ENCODE measurements at regions not wholly inside any gene's neighbourhood (a gene's known extent, or its start where the extent isn't known, plus 50 kb on each side); places are given as distances from the start of the nearest gene placed in this dataset.

DNA sequence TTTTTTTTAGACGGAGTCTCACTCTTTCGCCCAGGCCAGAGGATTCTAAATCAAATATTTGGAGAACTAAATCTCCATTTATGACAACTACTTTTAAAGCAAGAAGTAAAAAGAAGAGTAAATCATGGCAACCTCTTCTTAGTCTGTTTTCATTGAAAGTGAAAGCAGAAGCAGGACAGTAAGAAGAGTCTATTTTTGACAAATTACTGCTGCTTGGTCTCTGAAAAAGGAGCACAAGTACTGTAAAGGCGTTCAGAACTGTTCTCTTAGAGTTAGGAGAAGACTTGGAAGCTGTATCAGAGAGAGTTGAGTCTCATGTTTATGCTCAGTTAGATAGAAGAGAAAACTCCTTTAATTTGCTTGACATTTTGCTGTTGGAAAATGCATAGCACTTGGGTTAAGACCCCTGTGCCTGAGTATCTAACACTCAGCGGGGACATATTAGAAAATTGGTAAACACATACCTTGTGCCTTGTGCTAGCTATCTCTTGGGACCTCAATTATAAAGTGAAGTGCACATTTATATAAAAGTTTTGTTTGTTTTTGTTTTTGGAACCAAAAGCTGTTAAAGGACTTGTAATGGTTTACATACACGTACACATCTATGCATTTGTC, 433.0 kb downstream of the ANKRD7 start:
- ChIA-PET POLR2A (no interaction called here), CTCF (no interaction called here)
- Mint-ChIP-seq H3K27me3 (ENCODE audit: insufficient read depth, unreplicated experiment) (peaks cover 2% of the 10 kb centered on the region), H3K36me3 (ENCODE audit: insufficient read depth, unreplicated experiment) (no peaks in the 10 kb centered on the region), H3K4me3 (ENCODE audit: unreplicated experiment) (no peak overlapping the region), H3K4me1 (ENCODE audit: low read depth, unreplicated experiment) (no peaks in the 10 kb centered on the region), H3K27ac (ENCODE audit: unreplicated experiment) (no peak overlapping the region), H3K9me3 (ENCODE audit: unreplicated experiment) (no peaks in the 10 kb centered on the region)
- no TSS peak for BruUV-seq (replicated peaks)
- DNase-seq = no peak
- H3K36me3 ChIP-seq (ENCODE audit: control insufficient read depth, insufficient read depth, low read length) = no peaks in the 10 kb centered on the region
- TF ChIP-seq, protein P1, sequence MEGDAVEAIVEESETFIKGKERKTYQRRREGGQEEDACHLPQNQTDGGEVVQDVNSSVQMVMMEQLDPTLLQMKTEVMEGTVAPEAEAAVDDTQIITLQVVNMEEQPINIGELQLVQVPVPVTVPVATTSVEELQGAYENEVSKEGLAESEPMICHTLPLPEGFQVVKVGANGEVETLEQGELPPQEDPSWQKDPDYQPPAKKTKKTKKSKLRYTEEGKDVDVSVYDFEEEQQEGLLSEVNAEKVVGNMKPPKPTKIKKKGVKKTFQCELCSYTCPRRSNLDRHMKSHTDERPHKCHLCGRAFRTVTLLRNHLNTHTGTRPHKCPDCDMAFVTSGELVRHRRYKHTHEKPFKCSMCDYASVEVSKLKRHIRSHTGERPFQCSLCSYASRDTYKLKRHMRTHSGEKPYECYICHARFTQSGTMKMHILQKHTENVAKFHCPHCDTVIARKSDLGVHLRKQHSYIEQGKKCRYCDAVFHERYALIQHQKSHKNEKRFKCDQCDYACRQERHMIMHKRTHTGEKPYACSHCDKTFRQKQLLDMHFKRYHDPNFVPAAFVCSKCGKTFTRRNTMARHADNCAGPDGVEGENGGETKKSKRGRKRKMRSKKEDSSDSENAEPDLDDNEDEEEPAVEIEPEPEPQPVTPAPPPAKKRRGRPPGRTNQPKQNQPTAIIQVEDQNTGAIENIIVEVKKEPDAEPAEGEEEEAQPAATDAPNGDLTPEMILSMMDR (IDR thresholded peaks at IDR 0.05; ENCODE audit: insufficient read depth in 1 of 2, low read depth in 1 of 2, low read length in 1 of 2, severe bottlenecking in 1 of 2, unreplicated experiment in 1 of 2) = no peak
- H3K4me3 ChIP-seq (ENCODE audit: low read depth, low read length) = no peak overlapping the region
- no peaks in the 10 kb centered on the region for H3K9me3 ChIP-seq
- no peaks in the 10 kb centered on the region for H3K27me3 ChIP-seq (replicated peaks; ENCODE audit: control insufficient read depth, insufficient read depth, low read length)
- intact Hi-C loops (cut with micrococcal nuclease; ENCODE audit: unreplicated experiment) = no loop called here
- H3K4me1 ChIP-seq = no peaks in the 10 kb centered on the region

DNA sequence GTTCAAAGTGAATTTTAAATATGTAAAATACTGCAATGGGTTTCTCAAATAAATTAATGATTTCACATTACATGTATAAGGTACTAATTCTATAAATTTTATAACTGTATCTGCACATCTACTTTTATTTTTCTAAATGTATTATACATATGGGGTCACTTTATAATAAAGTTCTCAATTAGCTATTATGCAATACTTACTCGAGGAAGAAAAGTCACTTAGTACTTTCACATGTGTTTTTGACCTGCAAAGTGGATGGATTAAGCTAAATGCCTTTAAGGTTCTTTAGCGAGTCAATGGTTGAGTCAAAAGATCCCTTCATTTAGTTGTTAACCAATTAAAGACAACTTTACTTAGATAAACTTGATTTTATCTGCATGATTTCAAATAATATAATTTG, 437.8 kb downstream of the ANKRD7 start:
- CTCF ChIA-PET = no interaction called here
- POLR2A ChIA-PET = no interaction called here
- BruUV-seq (replicated peaks) = no TSS peak

DNA sequence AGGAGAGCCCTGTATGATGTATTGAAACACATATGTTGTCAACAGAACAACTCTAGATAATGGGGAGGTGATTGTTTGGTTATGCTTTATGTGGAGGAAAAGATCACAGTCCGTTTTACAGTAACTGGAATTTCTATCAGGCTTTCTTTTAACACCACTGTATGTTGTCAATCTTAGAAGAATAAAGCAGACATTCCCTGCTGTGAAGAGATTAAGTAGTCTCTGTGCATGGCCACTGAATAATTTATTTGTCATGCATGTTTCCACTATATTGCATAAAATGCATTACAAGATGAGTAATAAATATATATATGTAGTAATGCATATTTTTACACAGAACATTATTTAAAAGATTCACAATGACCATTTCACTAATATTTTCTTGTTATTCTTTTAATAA, 440.0 kb downstream of the ANKRD7 start:
- H3K4me1 Mint-ChIP-seq (ENCODE audit: low read depth, unreplicated experiment) = no peaks in the 10 kb centered on the region
- H3K27ac Mint-ChIP-seq (ENCODE audit: unreplicated experiment) = no peak overlapping the region
- Histone ChIP-seq H3K9me3 (no peaks in the 10 kb centered on the region), H3K36me3 (ENCODE audit: control insufficient read depth, insufficient read depth, low read length) (no peaks in the 10 kb centered on the region), H3K4me1 (no peaks in the 10 kb centered on the region), H3K4me3 (ENCODE audit: low read depth, low read length) (no peak overlapping the region), H3K27me3 (replicated peaks; ENCODE audit: control insufficient read depth, insufficient read depth, low read length) (no peaks in the 10 kb centered on the region)
- intact Hi-C loops (cut with micrococcal nuclease; ENCODE audit: unreplicated experiment) = no loop called here
- ChIA-PET POLR2A (no interaction called here), CTCF (no interaction called here)
- no peaks in the 10 kb centered on the region for H3K27me3 Mint-ChIP-seq (ENCODE audit: insufficient read depth, unreplicated experiment)
- no peak for DNase-seq
- BruUV-seq (replicated peaks) = no TSS peak
- H3K4me3 Mint-ChIP-seq (ENCODE audit: unreplicated experiment) = no peak overlapping the region
- TF ChIP-seq, protein P1 (IDR thresholded peaks at IDR 0.05; ENCODE audit: insufficient read depth in 1 of 2, low read depth in 1 of 2, low read length in 1 of 2, severe bottlenecking in 1 of 2, unreplicated experiment in 1 of 2) = no peak
- H3K36me3 Mint-ChIP-seq (ENCODE audit: insufficient read depth, unreplicated experiment) = no peaks in the 10 kb centered on the region
- no peaks in the 10 kb centered on the region for H3K9me3 Mint-ChIP-seq (ENCODE audit: unreplicated experiment)

More for the DNA sequence above, 437.8 kb downstream of the ANKRD7 start:
- TF ChIP-seq, protein P1 (IDR thresholded peaks at IDR 0.05; ENCODE audit: insufficient read depth in 1 of 2, low read depth in 1 of 2, low read length in 1 of 2, severe bottlenecking in 1 of 2, unreplicated experiment in 1 of 2) = no peak
- Mint-ChIP-seq H3K27me3 (ENCODE audit: insufficient read depth, unreplicated experiment) (no peaks in the 10 kb centered on the region), H3K36me3 (ENCODE audit: insufficient read depth, unreplicated experiment) (no peaks in the 10 kb centered on the region), H3K4me1 (ENCODE audit: low read depth, unreplicated experiment) (no peaks in the 10 kb centered on the region), H3K9me3 (ENCODE audit: unreplicated experiment) (no peaks in the 10 kb centered on the region), H3K4me3 (ENCODE audit: unreplicated experiment) (no peak overlapping the region), H3K27ac (ENCODE audit: unreplicated experiment) (no peak overlapping the region)
- Histone ChIP-seq H3K9me3 (no peaks in the 10 kb centered on the region), H3K27me3 (replicated peaks; ENCODE audit: control insufficient read depth, insufficient read depth, low read length) (no peaks in the 10 kb centered on the region), H3K4me3 (ENCODE audit: low read depth, low read length) (no peak overlapping the region), H3K4me1 (no peaks in the 10 kb centered on the region), H3K36me3 (ENCODE audit: control insufficient read depth, insufficient read depth, low read length) (no peaks in the 10 kb centered on the region)
- no peak for DNase-seq
- intact Hi-C loops (cut with micrococcal nuclease; ENCODE audit: unreplicated experiment) = no loop called here

Measured in Caco-2 (cell line).